Thymus (tissue), 11 donors: ENCODE measurements at regions not wholly inside any gene's neighbourhood (a gene's known extent, or its start where the extent isn't known, plus 50 kb on each side); places are given as distances from the start of the nearest gene placed in this dataset.

ENCODE experiments used
- DNase-seq, 9 donors: peaks; one replicate each; pipeline ENCODE4 v3.0.0-alpha.2; 2013; ENCODE audit warnings: low spot score in 9 of 9, low read depth in 6 of 9, missing footprints in 1 of 9
- H3K27ac ChIP-seq, 2 donors: one replicate each; pipeline ENCODE4 v1.5.1; 2013; ENCODE audit warnings: control low read depth in 1 of 2, low read depth in 1 of 2, low read length in 1 of 2, mild to moderate bottlenecking in 1 of 2, moderate library complexity in 1 of 2
- H3K27me3 ChIP-seq, 2 donors: one replicate each; pipeline ENCODE4 v1.5.1; 2013; ENCODE audit warnings: low read length in 1 of 2; ENCODE audit not compliant: control insufficient read depth in 2 of 2, insufficient read depth in 1 of 2
- H3K36me3 ChIP-seq, 2 donors: one replicate each; pipeline ENCODE4 v1.5.1; 2013; ENCODE audit warnings: low read length in 1 of 2, mild to moderate bottlenecking in 1 of 2, moderate library complexity in 1 of 2; ENCODE audit not compliant: control insufficient read depth in 2 of 2, insufficient read depth in 2 of 2
- H3K4me1 ChIP-seq, 2 donors: one replicate each; pipeline ENCODE4 v1.5.1; 2013; ENCODE audit warnings: low read length in 2 of 2; ENCODE audit not compliant: control insufficient read depth in 2 of 2, insufficient read depth in 2 of 2
- H3K4me3 ChIP-seq, 2 donors: one replicate each; pipeline ENCODE4 v1.5.1; 2013; ENCODE audit warnings: low read length in 2 of 2, control low read depth in 1 of 2, mild to moderate bottlenecking in 1 of 2
- H3K9me3 ChIP-seq, 2 donors: one replicate each; pipeline ENCODE4 v1.5.1; 2013; ENCODE audit warnings: low read length in 1 of 2, mild to moderate bottlenecking in 1 of 2; ENCODE audit not compliant: control insufficient read depth in 2 of 2, insufficient read depth in 1 of 2
- WGBS: extraction: QIAGEN DNeasy Blood & Tissue Kit; methylation state at CpG from one replicate; pipeline ENCODE4 v1.1.7; 2013; 5-methylcytosine and 5-hydroxymethylcytosine counted together
- donor health status: healthy.

DNA sequence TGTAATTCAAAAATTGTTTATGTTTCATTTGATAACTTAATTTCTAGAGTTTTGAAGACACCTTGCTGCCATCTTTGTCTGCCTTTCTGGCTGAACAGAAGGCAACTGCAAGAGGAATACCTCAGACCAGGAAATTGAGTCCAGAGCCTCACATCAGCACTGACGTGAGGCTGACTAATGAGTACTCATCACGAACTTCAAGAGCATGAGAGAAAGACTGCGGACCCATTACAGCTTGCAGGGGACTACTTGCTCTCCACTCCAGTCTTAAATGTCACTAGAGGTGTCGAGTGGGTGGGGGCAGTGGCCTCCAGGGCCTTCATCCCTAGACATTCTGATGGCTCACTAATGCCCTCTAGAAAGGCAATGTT lies 109.5 kb upstream of the SSTR4 start:
- 95% methylated on average over 4 of the region's 4 CpGs for WGBS
- no peaks in the 10 kb centered on the region for H3K27me3 ChIP-seq
- DNase-seq: no peak

DNA sequence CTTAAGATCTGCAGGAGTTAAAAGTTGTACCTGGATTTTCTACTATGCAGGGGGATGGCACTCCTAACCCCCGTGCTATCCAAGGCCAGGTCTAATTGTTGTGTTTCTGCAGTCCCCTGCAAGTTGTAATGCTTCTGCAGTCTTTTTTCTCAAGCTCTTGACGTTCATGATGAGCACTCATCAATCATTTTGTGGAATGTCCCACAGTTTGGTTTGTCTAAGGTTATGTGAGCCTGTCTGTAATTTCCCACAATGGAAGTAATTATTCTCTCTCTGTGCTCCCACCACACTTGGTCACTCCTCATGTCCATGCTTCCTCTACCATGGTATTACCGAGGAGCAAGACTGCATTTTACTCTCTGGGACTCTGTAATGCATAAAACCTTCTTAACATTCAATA lies 107.6 kb upstream of the SSTR4 start:
- H3K4me1 ChIP-seq: no peaks in the 10 kb centered on the region
- no peaks in the 10 kb centered on the region for H3K36me3 ChIP-seq
- DNase-seq: no peak
- no peaks in the 10 kb centered on the region for H3K27me3 ChIP-seq
- no peak overlapping the region for H3K27ac ChIP-seq
- WGBS: 88% methylated on average over 3 of the region's 3 CpGs
- no peak overlapping the region for H3K4me3 ChIP-seq
- no peaks in the 10 kb centered on the region for H3K9me3 ChIP-seq

More for the DNA sequence above, 109.5 kb upstream of the SSTR4 start:
- Histone ChIP-seq H3K4me1 (no peaks in the 10 kb centered on the region), H3K27ac (no peak overlapping the region), H3K9me3 (no peaks in the 10 kb centered on the region), H3K36me3 (no peaks in the 10 kb centered on the region), H3K4me3 (no peak overlapping the region)

DNA sequence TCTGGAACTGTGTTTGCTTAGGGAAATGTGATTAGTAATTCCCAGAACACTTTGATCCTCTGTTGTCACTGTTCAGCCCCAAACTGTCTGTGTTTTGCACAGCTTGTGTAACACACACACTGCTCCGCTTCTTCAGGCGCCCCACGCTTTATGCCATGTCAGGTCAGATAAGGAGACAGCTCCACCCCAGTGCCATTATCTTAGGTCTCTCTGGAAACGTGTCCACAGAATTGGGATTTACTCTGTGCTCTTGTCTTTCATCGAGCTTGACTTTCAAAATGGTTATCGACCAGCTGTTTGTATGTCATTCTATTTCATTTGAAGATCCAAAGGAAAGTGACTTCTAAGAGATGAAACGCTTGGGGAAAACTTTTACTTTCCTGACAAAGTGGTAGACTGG lies 106.4 kb upstream of the SSTR4 start:
- WGBS: 96% methylated on average over 7 of the region's 7 CpGs
- Histone ChIP-seq H3K36me3 (no peaks in the 10 kb centered on the region), H3K4me1 (no peaks in the 10 kb centered on the region), H3K4me3 (no peak overlapping the region), H3K9me3 (no peaks in the 10 kb centered on the region), H3K27ac (no peak overlapping the region), H3K27me3 (no peaks in the 10 kb centered on the region)
- no peak for DNase-seq

DNA sequence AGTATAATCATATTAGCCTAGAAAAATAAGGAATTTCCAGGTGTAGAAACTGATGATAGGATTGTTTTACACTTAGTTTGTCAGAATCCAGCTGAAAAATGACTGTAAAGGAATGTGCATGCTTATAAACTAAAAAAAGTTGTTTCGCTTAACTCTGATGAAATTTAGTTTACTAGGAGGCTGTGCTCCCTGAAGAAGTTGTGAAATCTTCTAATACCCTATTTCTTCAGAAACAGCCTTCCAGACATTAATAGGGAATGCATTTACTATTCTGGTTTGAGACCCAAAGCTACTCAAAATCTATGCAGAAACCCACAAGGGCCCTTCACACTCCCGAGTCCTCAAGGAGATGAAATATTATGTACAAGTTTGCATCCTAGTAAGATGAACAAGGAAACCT lies 105.5 kb upstream of the SSTR4 start:
- H3K27ac ChIP-seq: no peak overlapping the region

DNA sequence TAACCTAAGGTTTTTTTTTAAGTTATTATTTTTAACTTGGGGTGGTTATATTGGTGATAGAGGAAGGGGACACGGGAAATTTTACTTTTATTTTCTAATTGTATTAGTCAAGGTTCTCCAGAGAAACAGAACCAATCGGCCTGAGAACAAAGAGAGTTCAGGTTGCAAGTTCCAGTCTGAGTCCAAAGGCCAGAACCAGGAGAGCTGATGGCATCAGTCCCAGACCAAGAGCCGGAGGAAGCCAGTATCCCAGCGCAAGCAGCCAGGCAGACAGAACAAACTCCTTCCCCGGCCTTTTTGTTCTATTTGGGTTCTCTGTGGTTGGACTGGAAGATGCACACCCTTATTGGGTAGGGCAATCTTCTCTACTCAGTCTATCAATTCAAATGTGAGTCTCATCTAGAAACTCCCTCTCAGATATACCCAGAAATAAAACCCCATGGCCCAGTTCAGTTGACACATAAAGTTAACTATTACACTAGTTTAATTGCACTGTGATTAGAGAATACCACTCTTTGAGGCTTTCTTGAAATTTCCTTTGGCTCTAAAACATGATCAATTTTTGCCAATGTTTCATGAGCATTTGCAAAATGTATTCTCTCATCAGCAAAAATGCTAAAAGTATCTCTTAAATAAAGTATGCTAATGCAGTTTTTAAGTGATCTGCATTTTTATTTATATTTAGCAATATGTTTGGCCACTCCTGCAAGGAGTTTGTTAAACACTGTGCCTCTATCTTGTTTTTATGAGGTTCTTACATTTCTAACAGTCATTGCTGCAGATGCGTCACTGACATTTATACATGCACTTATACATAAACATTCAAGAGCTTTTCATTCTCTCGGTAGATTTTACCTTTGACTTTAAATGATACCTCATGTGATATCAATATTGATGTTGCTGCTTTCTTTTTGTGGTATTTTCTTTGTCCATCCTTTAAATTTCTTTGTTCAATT lies 103.2 kb upstream of the SSTR4 start:
- 94% methylated on average over 7 of the region's 7 CpGs for WGBS
- Histone ChIP-seq H3K4me1 (no peaks in the 10 kb centered on the region), H3K27ac (no peak overlapping the region), H3K36me3 (no peaks in the 10 kb centered on the region), H3K27me3 (no peaks in the 10 kb centered on the region), H3K4me3 (no peak overlapping the region), H3K9me3 (no peaks in the 10 kb centered on the region)
- no peak for DNase-seq

More for the DNA sequence above, 105.5 kb upstream of the SSTR4 start:
- Histone ChIP-seq H3K27me3 (no peaks in the 10 kb centered on the region), H3K9me3 (no peaks in the 10 kb centered on the region), H3K4me1 (no peaks in the 10 kb centered on the region), H3K4me3 (no peak overlapping the region), H3K36me3 (no peaks in the 10 kb centered on the region)
- 97% methylated on average over 2 of the region's 2 CpGs for WGBS
- no peak for DNase-seq

DNA sequence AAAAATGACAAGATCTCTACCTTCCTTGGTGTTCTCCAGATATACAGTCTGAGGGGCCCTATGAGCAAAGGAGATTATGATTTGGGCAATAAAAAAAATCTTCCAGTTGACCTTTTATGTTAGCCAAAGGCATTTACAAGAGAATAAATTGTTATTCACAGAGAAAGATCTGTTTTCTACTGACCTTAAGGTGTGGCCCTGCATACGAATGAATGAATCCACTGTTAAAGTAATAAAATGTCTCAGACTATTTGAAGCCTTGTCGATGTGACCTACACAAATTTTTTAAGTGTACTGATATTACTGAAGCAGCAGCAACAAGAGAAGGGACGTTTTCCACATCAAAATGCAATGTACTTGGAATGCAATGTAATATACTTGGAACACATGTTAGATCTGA lies 95.9 kb upstream of the SSTR4 start:
- Histone ChIP-seq H3K27ac (no peak overlapping the region), H3K36me3 (no peaks in the 10 kb centered on the region), H3K4me1 (no peaks in the 10 kb centered on the region), H3K27me3 (no peaks in the 10 kb centered on the region), H3K9me3 (no peaks in the 10 kb centered on the region), H3K4me3 (no peak overlapping the region)
- DNase-seq: no peak
- 90% methylated on average over 3 of the region's 3 CpGs for WGBS

DNA sequence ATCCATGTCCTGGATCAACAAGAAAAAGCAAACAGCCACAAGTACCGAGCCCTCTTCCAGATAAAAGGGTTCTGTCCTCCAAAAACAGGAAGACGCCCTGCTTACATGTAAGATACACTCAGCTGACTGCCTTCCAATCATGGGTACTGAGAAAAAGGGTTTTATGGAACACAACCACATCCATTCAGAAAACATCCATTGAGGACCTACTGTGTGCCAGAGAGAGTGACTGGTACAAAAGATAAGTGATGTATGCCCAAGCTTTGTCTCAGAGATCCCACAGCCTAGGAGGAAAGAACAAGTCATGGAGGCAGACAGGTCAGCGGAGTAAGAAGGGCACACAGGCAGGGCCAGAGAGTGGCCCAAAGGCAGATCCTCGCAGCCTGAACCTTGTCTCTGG lies 94.8 kb upstream of the SSTR4 start:
- WGBS: 93% methylated on average over 4 of the region's 4 CpGs
- DNase-seq: no peak
- H3K27me3 ChIP-seq: no peaks in the 10 kb centered on the region
- no peaks in the 10 kb centered on the region for H3K9me3 ChIP-seq
- H3K27ac ChIP-seq: no peak overlapping the region
- no peak overlapping the region for H3K4me3 ChIP-seq
- no peaks in the 10 kb centered on the region for H3K4me1 ChIP-seq
- no peaks in the 10 kb centered on the region for H3K36me3 ChIP-seq

DNA sequence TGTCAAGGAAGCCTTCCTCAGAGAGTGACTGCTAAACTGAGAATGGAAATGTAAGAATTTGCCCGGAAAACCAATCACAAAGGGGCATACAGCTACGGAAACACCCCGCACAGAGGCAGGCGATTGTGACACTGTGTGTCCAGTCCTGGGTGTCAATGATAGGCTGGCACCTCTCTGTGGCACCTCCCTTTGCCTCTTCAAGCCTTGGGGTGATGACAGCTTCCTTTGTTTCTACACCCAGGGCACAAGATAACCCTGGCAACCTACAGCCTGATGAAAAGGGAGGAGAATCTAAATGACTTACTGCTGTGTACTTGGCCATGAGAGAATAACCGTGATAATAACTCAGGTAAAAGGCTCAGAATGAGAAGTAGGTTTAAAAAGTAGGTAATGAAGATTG lies 93.6 kb upstream of the SSTR4 start:
- Histone ChIP-seq H3K27ac (no peak overlapping the region), H3K4me1 (no peaks in the 10 kb centered on the region), H3K4me3 (no peak overlapping the region), H3K9me3 (no peaks in the 10 kb centered on the region), H3K36me3 (no peaks in the 10 kb centered on the region), H3K27me3 (no peaks in the 10 kb centered on the region)
- 77% methylated on average over 5 of the region's 5 CpGs for WGBS
- no peak for DNase-seq

DNA sequence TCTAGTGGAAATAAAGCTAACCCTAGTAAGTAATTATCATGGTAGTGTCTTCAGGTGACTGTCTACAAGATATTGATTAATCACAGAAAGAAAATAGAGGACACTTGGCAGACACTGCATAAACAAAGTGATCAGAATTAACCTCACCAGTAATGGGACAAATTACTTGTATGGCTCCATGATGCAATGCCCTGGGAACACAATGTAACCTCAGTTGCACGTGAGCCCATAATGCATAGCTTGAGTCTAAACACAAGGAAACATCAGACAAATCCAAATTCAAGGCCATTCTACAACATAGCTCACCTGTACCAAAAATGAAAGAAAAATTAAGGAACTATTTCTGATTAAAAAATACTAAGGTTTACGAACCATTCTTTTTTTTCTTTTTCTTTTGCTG lies 92.4 kb upstream of the SSTR4 start:
- Histone ChIP-seq H3K36me3 (no peaks in the 10 kb centered on the region), H3K27me3 (no peaks in the 10 kb centered on the region), H3K4me3 (no peak overlapping the region), H3K9me3 (no peaks in the 10 kb centered on the region), H3K27ac (no peak overlapping the region), H3K4me1 (no peaks in the 10 kb centered on the region)
- DNase-seq: no peak
- 95% methylated on average over 2 of the region's 2 CpGs for WGBS
